HepG2 (cell line): ENCODE measurements at regions not wholly inside any gene's neighbourhood (a gene's known extent, or its start where the extent isn't known, plus 50 kb on each side); places are given as distances from the start of the nearest gene placed in this dataset.

Experiments
- ATAC-seq: fragments of 200-7000 bp; cut with Tn5 transposase; 3 replicates; pipeline ENCODE4 v1.9.1; 2020; ENCODE audit warnings: mild to moderate bottlenecking, moderate library complexity
- BruUV-seq: library from RNA; stranded (reverse); fragments of 400-500 nt; replicated peaks from 2 replicates; lab custom pipeline; 2021; lab: Mats Ljungman, UMichigan
- CTCF ChIA-PET: fragments of 300-600 bp; formaldehyde crosslinking; extraction: SDS; loops from one replicate; lab custom pipeline; 2021; ENCODE audit warnings: low total read pairs, inconsistent platforms, low intra/inter-chr PET ratio; lab: Yijun Ruan, JAX
- POLR2A ChIA-PET: fragments of 350-600 bp; sonication (Branson Sonifier 250); formaldehyde crosslinking; loops from one replicate; lab custom pipeline; 2020; ENCODE audit warnings: antibody characterized with exemption, inconsistent platforms; lab: Yijun Ruan, JAX
- DNase-seq: peaks from one replicate; pipeline ENCODE4 v3.0.0-alpha.2; 2015; ENCODE audit warnings: low spot score
- FAIRE-seq: peaks from 3 replicates; lab custom pipeline; 2011; peaks lifted over from hg19 to GRCh38; lab: Jason Lieb, UNC
- H2AFZ ChIP-seq: one replicate; pipeline ENCODE4 v1.6.1; 2011; ENCODE audit warnings: low read length, inconsistent platforms
- H3K27ac ChIP-seq: fragments of 300-600 bp; 3 replicates; pipeline ENCODE4 v1.8.0; 2011; ENCODE audit warnings: mixed run types, mild to moderate bottlenecking, mixed read lengths, low read length, inconsistent platforms; ENCODE audit not compliant: insufficient read depth; ENCODE audit errors: extremely low read length
- H3K27me3 ChIP-seq, 2 experiments: fragments of 200-600 bp in 1 of 2; 2 replicates in 1 of 2; 3 replicates in 1 of 2; pipeline versions ENCODE4 v1.6.0 to v1.8.0; 2011; ENCODE audit warnings: low read length in 2 of 2, mild to moderate bottlenecking in 2 of 2, moderate library complexity in 2 of 2, inconsistent platforms in 1 of 2; ENCODE audit not compliant: insufficient read depth in 2 of 2, control insufficient read depth in 1 of 2
- H3K36me3 ChIP-seq, 2 experiments: fragments of 200-600 bp in 1 of 2; replicated peaks in 1 of 2; 2 replicates in 1 of 2; 3 replicates in 1 of 2; pipeline versions ENCODE4 v1.5.1 to v1.8.0; 2011; ENCODE audit warnings: low read length in 2 of 2, inconsistent platforms in 1 of 2; ENCODE audit not compliant: insufficient read depth in 2 of 2, control insufficient read depth in 1 of 2
- H3K4me1 ChIP-seq: 2 replicates; pipeline ENCODE4 v1.5.1; 2012; ENCODE audit warnings: low read length, inconsistent platforms; ENCODE audit not compliant: insufficient read depth
- H3K4me2 ChIP-seq: 2 replicates; pipeline ENCODE4 v1.6.0; 2011; ENCODE audit warnings: low read depth, low read length, inconsistent platforms
- H3K4me3 ChIP-seq, 3 experiments: fragments of 200-600 bp in 1 of 3; sonication (generic), shearing (Covaris generic) in 1 of 3; replicated peaks in 1 of 3; 2 replicates each; pipeline ENCODE4 v1.5.1; 2011 to 2016; ENCODE audit warnings: low read length in 3 of 3, inconsistent platforms in 2 of 3, low read depth in 2 of 3, mild to moderate bottlenecking in 2 of 3, control low read depth in 1 of 3, mixed read lengths in 1 of 3; ENCODE audit not compliant: insufficient read depth in 1 of 3
- H3K79me2 ChIP-seq: one replicate; pipeline ENCODE4 v1.6.1; 2011; ENCODE audit warnings: low read length, inconsistent platforms; ENCODE audit not compliant: insufficient read depth
- H3K9ac ChIP-seq: 2 replicates; pipeline ENCODE4 v1.6.0; 2011; ENCODE audit warnings: mild to moderate bottlenecking, low read depth, low read length, inconsistent platforms; ENCODE audit not compliant: insufficient read depth
- H3K9me3 ChIP-seq: 2 replicates; pipeline ENCODE4 v1.5.1; 2012; ENCODE audit warnings: mild to moderate bottlenecking, low read length
- H4K20me1 ChIP-seq: 2 replicates; pipeline ENCODE4 v1.6.0; 2011; ENCODE audit warnings: inconsistent platforms, mild to moderate bottlenecking, low read length, moderate library complexity; ENCODE audit not compliant: insufficient read depth
- FOXK2 ChIP-seq: fragments of 450-650 bp; IDR thresholded peaks from 2 replicates; pipeline ENCODE4 v1.6.1; 2016
- SOX5 ChIP-seq: IDR thresholded peaks from 2 replicates; pipeline ENCODE4 v1.6.1; 2016; ENCODE audit warnings: borderline replicate concordance
- ZNF564 ChIP-seq: sonication (generic); formaldehyde crosslinking; IDR thresholded peaks from 2 replicates; pipeline ENCODE4 v1.8.1; 2023; ENCODE audit warnings: mild to moderate bottlenecking, missing genetic modification reagents
- ZNF768 ChIP-seq: sonication (generic); formaldehyde crosslinking; IDR thresholded peaks from 2 replicates; pipeline ENCODE4 v1.4.0; 2020; ENCODE audit warnings: missing genetic modification reagents
- WGBS: methylation state at CpG from one replicate; pipeline ENCODE4 v1.1.6; 2017; ENCODE audit warnings: low lambda C conversion rate; 5-methylcytosine and 5-hydroxymethylcytosine counted together
- in situ Hi-C: cut with HindIII; loops from 2 replicates; pipeline ENCODE4 v1.10.0; 2017; ENCODE audit warnings: low pct_unique_long_range_greater_than_20kb; ENCODE audit not compliant: extremely low pct_ligation_motif_present
- intact Hi-C: fragments of 100-400 bp; cut with micrococcal nuclease; formaldehyde crosslinking; loops from one replicate; pipeline ENCODE4 v1.10.0; 2022; ENCODE audit not compliant: unreplicated experiment
- TF ChIP-seq, protein P1 (sequence below): sonication (generic); formaldehyde crosslinking; conservative IDR thresholded peaks from 2 replicates; pipeline ENCODE4 v1.4.0; 2020; ENCODE audit warnings: missing genetic modification reagents
- TF ChIP-seq, protein P2 (sequence below): sonication (generic); formaldehyde crosslinking; IDR thresholded peaks from 2 replicates; pipeline ENCODE4 v1.5.0; 2020; ENCODE audit warnings: missing genetic modification reagents, mild to moderate bottlenecking, borderline replicate concordance

DNA sequence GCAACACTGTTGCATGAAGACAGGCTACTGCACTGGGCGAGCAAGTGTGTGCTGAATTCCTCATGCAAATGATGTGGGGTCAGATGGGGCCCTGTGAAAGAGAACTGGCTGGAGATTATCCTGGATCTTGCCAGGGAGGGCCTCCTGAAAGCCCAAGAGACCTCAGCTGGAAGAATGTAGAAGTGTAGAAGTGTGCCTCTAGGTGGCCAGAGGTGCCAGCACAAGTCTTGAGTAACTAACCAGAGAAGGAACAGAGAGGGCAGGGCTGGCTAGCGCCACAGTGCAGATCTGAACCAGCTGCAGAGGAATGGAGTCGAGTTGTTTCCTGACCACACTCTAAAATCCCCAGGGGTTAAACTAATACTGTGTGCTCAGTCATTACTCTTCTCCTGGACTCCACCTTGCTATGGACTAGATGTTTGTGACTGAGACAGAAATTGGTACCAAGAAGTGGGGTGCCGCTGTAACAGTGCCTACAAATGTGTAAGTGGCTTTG is 399.3 kb downstream of the LRATD1 start:
- Histone ChIP-seq H3K4me3 (no peak overlapping the region), H3K36me3 (no peaks in the 10 kb centered on the region), H3K9ac (no peak overlapping the region), H3K79me2 (no peaks in the 10 kb centered on the region), H4K20me1 (no peaks in the 10 kb centered on the region), H3K4me1 (no peaks in the 10 kb centered on the region), H3K4me2 (no peak overlapping the region), H3K9me3 (no peaks in the 10 kb centered on the region), H3K27me3 (no peaks in the 10 kb centered on the region), H2AFZ (no peak overlapping the region), H3K27ac (no peak overlapping the region)
- 9% methylated on average over 4 of the region's 4 CpGs for WGBS
- in situ Hi-C loops (no loop called here), intact Hi-C loops (no loop called here)
- ATAC-seq, result peak; percentile 59; the same call in 2 of the 3 replicates
- no TSS peak for BruUV-seq
- CTCF ChIA-PET, result no interaction called here
- no peak for FAIRE-seq
- POLR2A ChIA-PET, result no interaction called here
- DNase-seq, result no peak
- no peak for TF ChIP-seq ZNF564
- TF ChIP-seq ZNF768 (CRISPR knock-in tag), result peak; percentile 57; the same call in 1 of the 2 replicates

DNA sequence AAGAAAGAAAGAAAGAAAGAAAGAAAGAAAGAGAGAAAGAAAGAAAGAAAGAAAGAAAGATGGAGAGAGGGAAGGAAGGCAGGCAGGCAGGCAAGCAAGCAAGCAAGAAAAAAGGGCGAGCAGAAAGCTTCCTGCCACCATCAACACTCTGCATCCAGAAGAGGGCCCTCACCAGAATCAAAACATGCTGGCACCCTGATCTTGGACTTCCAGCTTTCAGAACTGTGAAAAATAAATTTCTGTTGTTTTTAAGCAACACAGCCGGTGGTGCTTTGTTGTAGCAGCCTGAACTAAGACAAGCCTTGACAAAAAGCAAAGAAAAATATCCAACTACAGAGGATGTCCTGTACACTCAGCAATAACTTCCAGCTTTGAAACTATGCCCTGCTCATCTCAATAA is 401.7 kb downstream of the LRATD1 start:
- TF ChIP-seq FOXK2 (0 out of 2 replicates have a peak, but pooled peaks have one; percentile 5), SOX5 (no peak)
- TF ChIP-seq, protein P1, sequence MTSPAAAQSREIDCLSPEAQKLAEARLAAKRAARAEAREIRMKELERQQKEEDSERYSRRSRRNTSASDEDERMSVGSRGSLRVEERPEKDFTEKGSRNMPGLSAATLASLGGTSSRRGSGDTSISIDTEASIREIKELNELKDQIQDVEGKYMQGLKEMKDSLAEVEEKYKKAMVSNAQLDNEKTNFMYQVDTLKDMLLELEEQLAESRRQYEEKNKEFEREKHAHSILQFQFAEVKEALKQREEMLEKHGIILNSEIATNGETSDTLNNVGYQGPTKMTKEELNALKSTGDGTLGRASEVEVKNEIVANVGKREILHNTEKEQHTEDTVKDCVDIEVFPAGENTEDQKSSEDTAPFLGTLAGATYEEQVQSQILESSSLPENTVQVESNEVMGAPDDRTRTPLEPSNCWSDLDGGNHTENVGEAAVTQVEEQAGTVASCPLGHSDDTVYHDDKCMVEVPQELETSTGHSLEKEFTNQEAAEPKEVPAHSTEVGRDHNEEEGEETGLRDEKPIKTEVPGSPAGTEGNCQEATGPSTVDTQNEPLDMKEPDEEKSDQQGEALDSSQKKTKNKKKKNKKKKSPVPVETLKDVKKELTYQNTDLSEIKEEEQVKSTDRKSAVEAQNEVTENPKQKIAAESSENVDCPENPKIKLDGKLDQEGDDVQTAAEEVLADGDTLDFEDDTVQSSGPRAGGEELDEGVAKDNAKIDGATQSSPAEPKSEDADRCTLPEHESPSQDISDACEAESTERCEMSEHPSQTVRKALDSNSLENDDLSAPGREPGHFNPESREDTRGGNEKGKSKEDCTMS (CRISPR knock-in tag), result no peak
- TF ChIP-seq, protein P2, sequence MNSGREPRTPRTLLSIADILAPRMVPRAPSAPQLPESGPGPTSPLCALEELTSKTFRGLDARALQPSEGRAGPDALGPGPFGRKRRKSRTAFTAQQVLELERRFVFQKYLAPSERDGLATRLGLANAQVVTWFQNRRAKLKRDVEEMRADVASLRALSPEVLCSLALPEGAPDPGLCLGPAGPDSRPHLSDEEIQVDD (CRISPR knock-in tag), result no peak
- Histone ChIP-seq H3K79me2 (no peaks in the 10 kb centered on the region), H2AFZ (no peak overlapping the region), H4K20me1 (no peaks in the 10 kb centered on the region), H3K27ac (no peak overlapping the region), H3K27me3 (0 out of 5 replicates have a peak, but pooled peaks cover 0 to 3% of the 10 kb centered on the region in 2 experiments), H3K4me3 (no peak overlapping the region), H3K9ac (no peak overlapping the region), H3K4me1 (no peaks in the 10 kb centered on the region), H3K9me3 (no peaks in the 10 kb centered on the region), H3K36me3 (no peaks in the 10 kb centered on the region), H3K4me2 (no peak overlapping the region)
- intact Hi-C loops, result no loop called here
- FAIRE-seq (no peak), DNase-seq (no peak), ATAC-seq (no peak)
- in situ Hi-C loops, result no loop called here
- 4% methylated on average over 2 of the region's 2 CpGs for WGBS
- no TSS peak for BruUV-seq
- ChIA-PET CTCF (no interaction called here), POLR2A (no interaction called here)
